SH-SY5Y (cell line): ENCODE measurements at regions not wholly inside any gene's neighbourhood (a gene's known extent, or its start where the extent isn't known, plus 50 kb on each side); places are given as distances from the start of the nearest gene placed in this dataset.

Experiments used
- GATA2 ChIP-seq: IDR thresholded peaks from 2 replicates; pipeline ENCODE4 v1.6.1; 2011; ENCODE audit warnings: mild to moderate bottlenecking, low read depth, low read length
- GATA3 ChIP-seq: IDR thresholded peaks from 2 replicates; pipeline ENCODE4 v1.6.1; 2011; ENCODE audit warnings: low read depth, mild to moderate bottlenecking, low read length, moderate library complexity

DNA sequence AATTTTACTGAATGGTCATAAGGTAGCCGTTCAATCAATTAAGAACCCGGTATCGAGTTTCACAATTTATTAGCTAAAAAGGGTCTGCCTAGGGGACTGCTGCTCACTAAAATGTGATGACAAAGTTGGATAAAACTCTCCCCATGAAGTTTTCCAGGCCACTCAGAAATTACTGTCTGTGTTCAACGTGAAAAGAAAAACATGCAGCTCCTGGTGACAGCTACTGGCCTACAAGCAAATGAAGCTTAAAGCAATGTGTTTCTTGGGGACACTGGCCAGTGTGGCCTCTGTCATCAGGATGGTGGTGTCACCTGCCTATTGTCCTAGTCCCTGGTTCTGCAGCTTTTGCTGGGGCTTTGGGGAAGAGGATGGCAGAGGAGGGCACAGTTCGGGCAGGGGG is 222.6 kb downstream of the WDR11 start:
- no peak for TF ChIP-seq GATA3
- no peak for TF ChIP-seq GATA2
